Stimulated activated CD8-positive, alpha-beta memory T cell treated with anti-CD3 and anti-CD28 coated beads, Interleukin-4, amount 100 ng/mL, for 1 hour (primary cell): ENCODE measurements at regions not wholly inside any gene's neighbourhood (a gene's known extent, or its start where the extent isn't known, plus 50 kb on each side); places are given as distances from the start of the nearest gene placed in this dataset.

Experiments
- DNase-seq, 2 donors: peaks; one replicate each; pipeline ENCODE4 v3.0.0-alpha.2; 2020; ENCODE audit warnings: low read depth in 2 of 2, low spot score in 1 of 2

- no peak for DNase-seq
Observed at GRCh38 chr7:131900785-131901287, 344.4 kb upstream of the PODXL start.

- DNase-seq, result no peak
Observed at GRCh38 chr7:131899271-131900030, 343.0 kb upstream of the PODXL start.

GRCh38 chr7:131898418-131898817, 342.0 kb upstream of the PODXL start:
- DNase-seq, result no peak

GRCh38 chr7:131897790-131898165, 341.4 kb upstream of the PODXL start:
- no peak for DNase-seq

GRCh38 chr7:131897016-131897789, 340.8 kb upstream of the PODXL start:
- DNase-seq, result no peak

GRCh38 chr7:131896165-131896863, 339.9 kb upstream of the PODXL start:
- no peak for DNase-seq

- DNase-seq, result no peak
Observed at GRCh38 chr7:131895541-131896164, 339.2 kb upstream of the PODXL start.

- no peak for DNase-seq
Observed at GRCh38 chr7:131893631-131894340, 337.4 kb upstream of the PODXL start.

- no peak for DNase-seq
Observed at GRCh38 chr7:131890176-131890575, 333.7 kb upstream of the PODXL start.

- no peak for DNase-seq
Observed at GRCh38 chr7:131889572-131890150, 333.2 kb upstream of the PODXL start.

- DNase-seq, result no peak
Observed at GRCh38 chr7:131883769-131884168, 327.3 kb upstream of the PODXL start.

GRCh38 chr7:131883196-131883595, 326.8 kb upstream of the PODXL start:
- DNase-seq, result no peak

GRCh38 chr7:131882321-131882720, 325.9 kb upstream of the PODXL start:
- DNase-seq, result no peak

- no peak for DNase-seq
Observed at GRCh38 chr7:131880078-131880477, 323.6 kb upstream of the PODXL start.

GRCh38 chr7:131879424-131879823, 323.0 kb upstream of the PODXL start:
- DNase-seq, result no peak

- DNase-seq, result no peak
Observed at GRCh38 chr7:131878777-131879176, 322.3 kb upstream of the PODXL start.

GRCh38 chr7:131873581-131873980, 317.2 kb upstream of the PODXL start:
- no peak for DNase-seq

GRCh38 chr7:131869986-131870385, 313.6 kb upstream of the PODXL start:
- no peak for DNase-seq

- DNase-seq, result no peak
Observed at GRCh38 chr7:131869169-131869844, 312.9 kb upstream of the PODXL start.

GRCh38 chr7:131867461-131867860, 311.0 kb upstream of the PODXL start:
- DNase-seq, result no peak
